GM12878 (cell line): ENCODE measurements at regions not wholly inside any gene's neighbourhood (a gene's known extent, or its start where the extent isn't known, plus 50 kb on each side); places are given as distances from the start of the nearest gene placed in this dataset.

Source experiments
- ATAC-seq: fragments of 200-7000 bp; cut with Tn5 transposase; 3 replicates; pipeline ENCODE4 v1.9.1; 2020; ENCODE audit warnings: mild to moderate bottlenecking, moderate library complexity
- BruUV-seq: library from RNA; stranded (reverse); fragments of 400-500 nt; replicated peaks from 2 replicates; lab custom pipeline; 2021; lab: Mats Ljungman, UMichigan
- CTCF ChIA-PET: fragments of 300-600 bp; sonication (Branson Sonifier 250); formaldehyde crosslinking; extraction: SDS; loops from one replicate; lab custom pipeline; 2021; ENCODE audit warnings: inconsistent platforms; lab: Yijun Ruan, JAX
- POLR2A ChIA-PET: fragments of 350-600 bp; formaldehyde crosslinking; extraction: SDS; loops from one replicate; lab custom pipeline; 2021; ENCODE audit warnings: inconsistent platforms; lab: Charles Lee
- RAD21 ChIA-PET: fragments of 300-600 bp; sonication (Branson Sonifier 250); formaldehyde crosslinking; loops from one replicate; lab custom pipeline; 2023; ENCODE audit warnings: antibody characterized with exemption; ENCODE audit not compliant: unreplicated experiment; lab: Charles Lee
- SMC1A ChIA-PET: fragments of 300-600 bp; sonication (Branson Sonifier 250); formaldehyde crosslinking; loops from one replicate; lab custom pipeline; 2023; ENCODE audit not compliant: unreplicated experiment, uncharacterized antibody; lab: Charles Lee
- DNase-seq: peaks from one replicate; pipeline ENCODE4 v3.0.0-alpha.2; 2011; ENCODE audit warnings: low read depth, low spot score
- FAIRE-seq: peaks from 3 replicates; lab custom pipeline; 2011; peaks lifted over from hg19 to GRCh38; lab: Jason Lieb, UNC
- H2AFZ ChIP-seq: 2 replicates; pipeline ENCODE4 v1.6.0; 2011; ENCODE audit warnings: low read depth, low read length, control low read depth; ENCODE audit not compliant: control insufficient read depth
- H3K27ac ChIP-seq: 2 replicates; pipeline ENCODE4 v1.5.1; 2011; ENCODE audit warnings: control low read depth; ENCODE audit not compliant: control insufficient read depth, insufficient read depth
- H3K27me3 ChIP-seq, 2 experiments: replicated peaks in 1 of 2; 2 replicates each; pipeline versions ENCODE4 v1.6.0 to v1.6.1; 2011; ENCODE audit warnings: low read length in 1 of 2; ENCODE audit not compliant: control insufficient read depth in 2 of 2, insufficient read depth in 2 of 2
- H3K36me3 ChIP-seq, 2 experiments: 2 replicates each; pipeline ENCODE4 v1.5.1; 2011; ENCODE audit warnings: low read length in 1 of 2; ENCODE audit not compliant: control insufficient read depth in 2 of 2, insufficient read depth in 2 of 2
- H3K4me1 ChIP-seq: 2 replicates; pipeline ENCODE4 v1.6.1; 2011; ENCODE audit warnings: mild to moderate bottlenecking, low read length, moderate library complexity, mixed read lengths; ENCODE audit not compliant: control insufficient read depth, insufficient read depth
- H3K4me2 ChIP-seq: 2 replicates; pipeline ENCODE4 v1.6.0; 2011; ENCODE audit warnings: control low read depth; ENCODE audit not compliant: control insufficient read depth, insufficient read depth
- H3K4me3 ChIP-seq: fragments of 200-600 bp; sonication (generic); 2 replicates; pipeline ENCODE4 v1.5.1; 2016
- H3K79me2 ChIP-seq: 2 replicates; pipeline ENCODE4 v1.6.0; 2011; ENCODE audit warnings: low read length; ENCODE audit not compliant: control insufficient read depth, insufficient read depth
- H3K9ac ChIP-seq: 2 replicates; pipeline ENCODE4 v1.8.0; 2011; ENCODE audit warnings: low read length, control low read depth, mixed read lengths; ENCODE audit not compliant: control insufficient read depth, insufficient read depth
- H3K9me3 ChIP-seq: replicated peaks from 3 replicates; pipeline ENCODE4 v1.5.1; 2011; ENCODE audit warnings: mild to moderate bottlenecking, low read length; ENCODE audit not compliant: control insufficient read depth, insufficient read depth
- H4K20me1 ChIP-seq: 2 replicates; pipeline ENCODE4 v1.6.0; 2011; ENCODE audit not compliant: control insufficient read depth, insufficient read depth
- BCL11A ChIP-seq: IDR thresholded peaks from 2 replicates; pipeline ENCODE4 v1.6.1; 2011; ENCODE audit warnings: low read depth, low read length
- BCLAF1 ChIP-seq: fragments of 450-650 bp; IDR thresholded peaks from 2 replicates; pipeline ENCODE4 v1.6.1; 2017; ENCODE audit warnings: antibody characterized with exemption, mild to moderate bottlenecking, moderate library complexity
- BHLHE40 ChIP-seq, 2 experiments: fragments of 450-650 bp in 1 of 2; IDR thresholded peaks; 2 replicates each; pipeline ENCODE4 v1.6.1; 2011 to 2017; ENCODE audit warnings: low read depth in 2 of 2, borderline replicate concordance in 1 of 2, improper control_type of control experiment in 1 of 2, low read length in 1 of 2, mild to moderate bottlenecking in 1 of 2
- CBFB ChIP-seq: IDR thresholded peaks from 2 replicates; pipeline ENCODE4 v1.6.1; 2016; ENCODE audit warnings: antibody characterized with exemption, low read depth
- CEBPZ ChIP-seq: fragments of 150-350 bp; IDR thresholded peaks from 2 replicates; pipeline ENCODE4 v1.6.1; 2016; ENCODE audit warnings: low read depth, low read length
- MTA2 ChIP-seq: fragments of 450-650 bp; IDR thresholded peaks from 2 replicates; pipeline ENCODE4 v1.6.1; 2016; ENCODE audit warnings: low read depth, mild to moderate bottlenecking, moderate library complexity
- NBN ChIP-seq: fragments of 450-650 bp; IDR thresholded peaks from 2 replicates; pipeline ENCODE4 v1.6.1; 2016
- POLR2AphosphoS5 ChIP-seq: IDR thresholded peaks from 2 replicates; pipeline ENCODE4 v1.6.1; 2011; ENCODE audit warnings: mild to moderate bottlenecking, low read length, inconsistent platforms
- REST ChIP-seq: IDR thresholded peaks from 2 replicates; pipeline ENCODE4 v1.6.1; 2012; ENCODE audit warnings: mild to moderate bottlenecking, low read depth, low read length
- STAT3 ChIP-seq: IDR thresholded peaks from 2 replicates; pipeline ENCODE4 v1.6.1; 2011; ENCODE audit warnings: low read depth, low read length, improper control_type of control experiment
- TCF7 ChIP-seq: IDR thresholded peaks from 2 replicates; pipeline ENCODE4 v1.6.1; 2014; ENCODE audit warnings: antibody characterized with exemption, borderline replicate concordance
- ZNF622 ChIP-seq: fragments of 450-650 bp; IDR thresholded peaks from 2 replicates; pipeline ENCODE4 v1.6.1; 2017; ENCODE audit warnings: mild to moderate bottlenecking, inconsistent platforms
- ZZZ3 ChIP-seq: IDR thresholded peaks from 2 replicates; pipeline ENCODE4 v1.6.1; 2011; ENCODE audit warnings: low read depth; ENCODE audit not compliant: control insufficient read depth, insufficient read length
- WGBS: methylation state at CpG from one replicate; pipeline ENCODE4 v1.1.6; 2016; ENCODE audit warnings: low lambda C conversion rate; ENCODE audit not compliant: insufficient replicate concordance, insufficient coverage; ENCODE audit errors: missing lambda C conversion rate; 5-methylcytosine and 5-hydroxymethylcytosine counted together
- in situ Hi-C: fragments of 300-500 bp; cut with MboI; formaldehyde crosslinking; loops from 9 replicates; pipeline ENCODE4 v1.14.3; 2018; ENCODE audit warnings: mixed read lengths
- intact Hi-C: fragments of 100-400 bp; cut with micrococcal nuclease; formaldehyde crosslinking; loops from one replicate; pipeline ENCODE4 v1.14.2; 2022; ENCODE audit not compliant: unreplicated experiment
- TF ChIP-seq, protein P1 (sequence below): fragments of 450-650 bp; IDR thresholded peaks from 2 replicates; pipeline ENCODE4 v1.6.1; 2014; ENCODE audit warnings: mild to moderate bottlenecking

DNA sequence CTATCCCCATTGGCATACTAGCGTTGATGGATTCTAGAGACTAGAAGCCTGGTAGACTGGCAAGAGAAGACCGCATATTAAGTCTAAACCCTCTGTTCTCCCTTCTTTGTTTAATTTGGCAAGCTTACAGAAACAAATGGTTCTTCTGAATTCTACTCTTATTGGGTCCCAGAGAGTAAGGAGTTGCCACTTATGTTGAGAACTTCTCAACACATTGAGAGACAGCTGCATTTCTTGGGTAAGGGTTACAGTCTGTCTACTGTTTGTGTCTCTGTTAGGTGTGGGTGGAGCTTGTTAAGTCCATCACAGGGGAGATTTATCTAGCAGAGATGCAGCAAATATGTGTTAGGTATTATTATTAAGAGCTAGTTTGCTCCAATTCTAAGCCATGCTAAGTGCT lies 435.8 kb upstream of the MEIS1 start:
- H3K4me3 ChIP-seq = no peak overlapping the region
- ATAC-seq (no peak), DNase-seq (no peak), FAIRE-seq (no peak)
- H3K36me3 ChIP-seq = no peaks in the 10 kb centered on the region
- H3K27ac ChIP-seq = no peak overlapping the region
- H3K4me1 ChIP-seq = no peaks in the 10 kb centered on the region
- no peaks in the 10 kb centered on the region for H3K79me2 ChIP-seq
- H3K9me3 ChIP-seq = no peaks in the 10 kb centered on the region
- no peaks in the 10 kb centered on the region for H4K20me1 ChIP-seq
- no peak overlapping the region for H2AFZ ChIP-seq
- in situ Hi-C loops = no loop called here
- ChIA-PET CTCF (interaction anchor here (1.1 to 1.6 kb wide), 2 partner anchors 12 to 14 kb away, joined by 3 to 7 read pairs; no protein-coding TSS in a partner anchor), RAD21 (no interaction called here), SMC1A (interaction anchor here (1.2 kb wide), 1 partner anchor 12 kb away, joined by 7 read pairs; no protein-coding TSS in a partner anchor), POLR2A (no interaction called here)
- BruUV-seq = no TSS peak
- intact Hi-C loops = no loop called here
- H3K9ac ChIP-seq = no peak overlapping the region
- H3K4me2 ChIP-seq = no peak overlapping the region
- H3K27me3 ChIP-seq = no peaks in the 10 kb centered on the region
- WGBS = 45% methylated on average over 2 of the region's 2 CpGs
- no peak for TF ChIP-seq STAT3
- no peak for TF ChIP-seq POLR2AphosphoS5
- no peak for TF ChIP-seq ZZZ3
- no peak for TF ChIP-seq NBN
- TF ChIP-seq ZNF622 = no peak
- TF ChIP-seq BHLHE40 (IDR thresholded peaks at IDR 0.05; ENCODE audit: borderline replicate concordance in 1 of 2, low read depth in 2 of 2, low read length in 1 of 2) = no peak
- TF ChIP-seq BCLAF1 = no peak
- TF ChIP-seq TCF7 = no peak
- TF ChIP-seq, protein P1, sequence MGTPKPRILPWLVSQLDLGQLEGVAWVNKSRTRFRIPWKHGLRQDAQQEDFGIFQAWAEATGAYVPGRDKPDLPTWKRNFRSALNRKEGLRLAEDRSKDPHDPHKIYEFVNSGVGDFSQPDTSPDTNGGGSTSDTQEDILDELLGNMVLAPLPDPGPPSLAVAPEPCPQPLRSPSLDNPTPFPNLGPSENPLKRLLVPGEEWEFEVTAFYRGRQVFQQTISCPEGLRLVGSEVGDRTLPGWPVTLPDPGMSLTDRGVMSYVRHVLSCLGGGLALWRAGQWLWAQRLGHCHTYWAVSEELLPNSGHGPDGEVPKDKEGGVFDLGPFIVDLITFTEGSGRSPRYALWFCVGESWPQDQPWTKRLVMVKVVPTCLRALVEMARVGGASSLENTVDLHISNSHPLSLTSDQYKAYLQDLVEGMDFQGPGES = no peak
- no peak for TF ChIP-seq BCL11A
- TF ChIP-seq CBFB = no peak
- no peak for TF ChIP-seq MTA2
- no peak for TF ChIP-seq CEBPZ
- no peak for TF ChIP-seq REST
